Testis (tissue), 2 donors: ENCODE measurements at regions not wholly inside any gene's neighbourhood (a gene's known extent, or its start where the extent isn't known, plus 50 kb on each side); places are given as distances from the start of the nearest gene placed in this dataset.

Experiments
- CTCF ChIP-seq, 3 experiments: fragments of 450-650 bp in 2 of 3; fragments of 200-600 bp in 1 of 3; sonication (generic) in 1 of 3; IDR thresholded peaks; one replicate each; pipeline ENCODE4 v1.5.1; 2016 to 2019; ENCODE audit warnings: antibody characterized with exemption in 3 of 3, mild to moderate bottlenecking in 2 of 3, moderate library complexity in 1 of 3
- POLR2A ChIP-seq: fragments of 450-650 bp; IDR thresholded peaks from one replicate; pipeline ENCODE4 v1.6.1; 2017; ENCODE audit warnings: antibody characterized with exemption, mild to moderate bottlenecking, moderate library complexity

- TF ChIP-seq CTCF (IDR thresholded peaks at IDR 0.05) (no peak), POLR2A (no peak)
Measured at GRCh38 chr4:138960175-138960710, 55.3 kb upstream of the NOCT start.
